Left colon (tissue), 2 donors: ENCODE measurements at regions not wholly inside any gene's neighbourhood (a gene's known extent, or its start where the extent isn't known, plus 50 kb on each side); places are given as distances from the start of the nearest gene placed in this dataset.

ENCODE experiments used
- ATAC-seq: fragments of 200-7000 bp; cut with Tn5 transposase; one replicate; pipeline ENCODE4 v1.9.1; 2020; ENCODE audit warnings: mild to moderate bottlenecking, moderate library complexity
- DNase-seq, 2 donors: peaks; one replicate each; pipeline ENCODE4 v3.0.0-alpha.2; 2020
- intact Hi-C, 2 donors: fragments of 100-400 bp; cut with DNase I in 1 of 2; cut with micrococcal nuclease in 1 of 2; formaldehyde crosslinking; loops; one replicate each; pipeline versions ENCODE4 v1.11.2 to v1.14.0; 2022; cut with DNase I, micrococcal nuclease
- donor health status: DM: no; HTN: no; CAD: no.
- donor health status: DM: yes; HTN: yes; CAD: no.

DNA sequence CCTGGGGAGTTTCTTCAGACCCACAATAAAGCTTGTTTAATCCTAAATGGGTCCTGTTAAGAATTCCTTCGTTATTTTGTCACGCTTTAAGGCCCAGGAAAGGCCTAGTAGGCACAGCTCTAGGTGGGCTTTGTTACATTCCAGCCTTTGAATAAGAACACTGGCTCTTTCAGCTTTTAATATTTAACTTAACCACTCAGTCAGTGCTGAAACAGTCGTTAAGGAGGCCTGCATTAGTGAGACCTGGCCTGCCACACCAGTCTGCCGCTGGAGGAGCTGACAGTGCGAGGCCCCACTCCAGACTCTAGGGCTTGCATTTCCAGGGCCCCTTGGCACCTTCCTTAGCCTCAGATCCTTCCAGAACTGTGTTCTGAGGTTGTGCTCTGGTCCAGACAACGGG is 351.4 kb downstream of the GLRX3 start:
- DNase-seq (no peak), ATAC-seq (no peak)
- intact Hi-C loops = no loop called here

DNA sequence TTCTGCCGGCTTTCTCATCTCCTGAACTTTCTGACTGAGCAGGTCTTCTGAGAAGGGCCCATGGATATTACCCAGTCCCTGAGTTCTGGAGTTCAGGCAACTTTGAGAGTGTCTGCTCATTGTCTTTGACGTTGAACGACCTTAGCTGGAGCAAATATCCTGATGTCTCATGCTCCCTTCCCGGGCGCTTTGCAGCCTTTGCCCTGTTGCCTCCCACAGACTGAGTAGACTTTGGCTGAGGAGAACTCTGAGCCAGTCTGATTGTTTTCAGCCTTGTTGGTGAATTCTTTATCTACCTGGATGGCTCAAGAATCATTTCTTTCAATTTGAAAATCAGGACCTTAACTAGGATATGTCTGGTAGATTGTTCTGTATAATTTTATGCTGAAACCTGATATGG is 353.7 kb downstream of the GLRX3 start:
- no peak for ATAC-seq
- intact Hi-C loops = no loop called here
- no peak for DNase-seq

DNA sequence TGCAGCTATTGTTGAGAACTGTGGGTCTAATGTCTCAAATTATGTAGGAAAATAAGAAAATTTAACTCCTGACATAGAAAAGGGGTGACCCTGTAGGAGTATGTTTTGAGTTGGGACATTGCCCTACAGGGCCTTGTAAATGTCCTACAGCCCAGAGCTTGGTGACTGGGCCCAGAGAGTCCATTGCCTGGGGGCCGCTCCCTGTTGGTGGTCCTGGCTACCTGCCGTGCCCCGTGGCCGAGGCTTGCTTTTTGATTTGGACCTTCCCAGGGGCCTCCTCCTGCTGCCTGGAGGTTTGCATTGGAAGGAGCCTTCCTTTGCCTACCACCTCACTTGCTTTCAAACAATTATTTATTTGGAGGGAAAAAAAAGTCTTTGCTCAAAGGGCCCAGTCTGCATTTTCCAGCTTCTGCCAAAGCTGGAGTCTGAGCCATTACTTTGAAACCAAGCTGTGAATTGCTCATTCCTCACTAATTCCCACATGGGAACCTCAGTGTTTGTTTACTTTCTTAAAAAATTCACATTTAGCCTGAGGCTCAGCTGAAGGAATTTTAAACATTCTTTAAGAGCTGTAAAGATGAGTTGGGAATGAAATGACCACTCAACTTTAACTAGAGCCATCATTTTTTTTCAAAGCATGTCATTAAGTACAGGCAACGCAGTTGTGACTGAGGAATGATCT is 355.0 kb downstream of the GLRX3 start:
- intact Hi-C loops = no loop called here

DNA sequence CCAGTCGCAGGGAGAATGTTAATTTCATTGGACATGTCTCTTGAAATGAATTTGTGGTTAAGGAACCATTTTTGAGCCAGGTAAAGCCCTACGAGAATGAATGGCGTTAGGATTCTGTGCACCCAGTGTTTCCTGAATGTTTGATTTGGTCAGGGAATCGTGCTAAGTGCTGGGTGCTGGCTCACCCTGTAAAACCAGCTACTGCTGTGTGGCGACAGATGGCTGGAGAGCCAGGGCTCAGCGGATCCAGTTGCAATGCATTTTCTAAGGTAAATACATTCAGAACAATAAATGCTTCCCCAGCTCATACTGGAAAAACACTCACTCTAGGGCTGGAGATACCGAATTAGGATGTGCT is 355.5 kb downstream of the GLRX3 start:
- DNase-seq (no peak), ATAC-seq (no peak)
- intact Hi-C loops = no loop called here

More for the DNA sequence above, 355.0 kb downstream of the GLRX3 start:
- no peak for ATAC-seq
- no peak for DNase-seq

DNA sequence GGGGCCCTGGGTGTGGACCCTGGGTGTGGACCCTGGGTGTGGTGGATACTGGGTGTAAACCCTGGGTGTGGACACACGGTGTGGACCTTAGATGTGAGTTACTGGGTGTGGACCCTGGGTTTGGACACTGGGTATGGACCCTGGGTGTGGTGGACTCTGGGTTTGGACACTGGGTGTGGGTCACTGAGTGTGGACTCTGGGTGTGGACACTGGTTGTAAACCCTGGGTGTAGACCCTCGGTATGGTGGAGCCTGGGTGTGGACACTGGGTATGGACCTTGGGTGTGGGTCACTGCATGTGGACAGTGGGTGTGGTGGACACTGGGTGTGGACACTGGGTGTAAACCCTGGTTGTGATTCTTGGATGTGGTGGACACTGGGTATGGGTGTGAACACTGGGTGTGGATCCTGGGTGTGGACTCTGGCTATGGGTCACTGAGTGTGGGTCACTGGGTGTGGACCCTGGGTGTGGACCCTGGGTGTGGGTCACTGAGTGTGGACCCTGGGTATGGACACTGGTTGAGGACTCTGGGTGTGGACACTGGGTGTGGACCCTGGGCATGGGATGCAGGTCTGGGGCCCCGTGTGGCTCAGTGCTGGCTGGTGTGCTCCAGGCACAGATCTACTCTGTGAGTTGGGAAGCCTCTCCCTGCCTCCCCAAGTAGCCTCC is 356.2 kb downstream of the GLRX3 start:
- ATAC-seq (no peak), DNase-seq (no peak)
- intact Hi-C loops = no loop called here

DNA sequence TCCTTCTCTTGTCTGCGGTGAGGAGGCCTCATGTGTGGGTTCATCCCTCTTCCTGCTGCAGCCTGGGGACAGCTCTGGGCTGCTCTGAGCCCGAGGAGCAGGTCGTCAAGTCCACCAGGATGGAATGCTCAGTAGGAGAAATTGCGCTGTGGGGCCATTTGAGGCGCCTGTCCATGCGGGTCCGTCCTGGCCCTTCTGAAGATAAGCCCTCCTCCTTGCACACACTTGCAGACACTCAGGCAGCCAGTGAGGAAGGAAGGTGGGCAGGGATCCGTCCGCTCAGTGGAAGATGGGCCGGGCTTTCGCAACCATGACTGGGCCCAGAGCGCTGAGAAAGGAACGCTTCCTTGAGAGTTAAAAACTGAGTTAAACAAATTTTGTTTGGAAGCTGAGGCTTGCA is 356.8 kb downstream of the GLRX3 start:
- ATAC-seq (no peak), DNase-seq (no peak)
- intact Hi-C loops = no loop called here

DNA sequence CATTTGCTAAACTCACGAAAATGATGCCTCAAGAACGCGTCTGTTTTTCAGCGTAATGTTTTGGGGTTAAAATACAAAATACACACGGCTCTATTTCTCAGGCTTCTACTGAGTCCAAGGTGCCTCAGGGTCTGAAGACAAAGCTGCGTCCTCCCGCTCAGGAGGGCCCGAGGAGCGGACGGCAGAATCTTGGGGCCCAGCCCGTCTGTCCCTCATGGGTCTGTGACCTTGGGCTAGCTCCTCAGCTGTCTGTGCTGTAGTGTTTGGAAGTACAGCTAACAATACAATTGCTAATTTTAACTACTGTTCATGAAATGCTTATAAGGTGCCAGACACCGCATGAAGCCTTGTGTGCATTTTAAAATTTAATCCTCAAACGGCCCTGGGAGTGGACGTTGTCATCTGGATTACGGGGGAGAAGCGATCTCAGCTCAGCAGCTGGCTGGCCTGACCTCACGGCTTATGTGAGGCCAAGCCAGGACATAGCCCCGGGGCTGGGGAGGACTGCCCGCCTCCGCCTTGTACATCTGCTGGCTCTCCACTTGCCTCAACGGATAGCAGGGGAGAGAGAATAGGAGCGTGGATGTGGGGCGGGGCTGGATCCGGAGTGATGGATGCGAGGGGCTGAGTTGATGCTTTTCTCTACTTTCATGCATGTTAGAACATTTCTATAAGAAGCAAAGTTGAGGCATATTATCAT is 357.4 kb downstream of the GLRX3 start:
- no peak for DNase-seq
- ATAC-seq = no peak
- intact Hi-C loops = no loop called here

DNA sequence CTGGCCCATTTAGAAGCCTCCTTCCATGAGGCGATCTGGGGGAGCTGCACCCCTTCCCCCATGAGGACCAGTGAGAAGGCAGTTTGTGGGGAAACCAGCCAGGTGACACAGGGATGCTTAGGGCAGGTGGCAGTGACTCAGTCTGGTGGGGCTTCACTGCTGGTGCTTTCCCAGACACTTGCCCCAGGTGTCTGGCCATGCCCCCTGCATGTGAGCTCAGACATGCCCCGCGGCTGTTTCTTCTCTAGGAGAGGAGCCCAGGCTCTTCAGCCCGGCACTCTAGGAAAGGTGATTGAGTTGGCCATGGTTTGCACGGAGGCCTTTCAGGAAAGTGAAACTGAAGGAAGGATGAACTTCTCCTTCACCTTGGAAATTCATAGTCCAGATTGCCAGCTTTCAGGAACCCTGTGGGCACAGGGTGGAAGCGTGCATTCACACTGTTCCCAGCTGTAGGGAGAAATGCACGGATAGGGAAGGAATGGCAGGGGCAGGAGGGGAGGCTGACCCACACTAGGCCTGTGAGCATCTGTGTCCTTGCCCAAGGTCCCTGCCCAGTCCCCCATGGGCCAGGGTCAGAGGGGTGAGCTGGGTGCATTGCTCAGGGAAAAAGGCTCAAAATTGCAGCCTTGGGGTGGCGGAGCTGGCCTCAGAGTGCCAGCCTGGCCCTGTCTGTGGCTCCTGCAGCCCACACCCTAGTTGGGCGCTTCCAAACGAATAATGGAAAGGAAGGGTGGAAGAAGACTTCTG is 359.1 kb downstream of the GLRX3 start:
- DNase-seq (no peak), ATAC-seq (no peak)
- intact Hi-C loops = no loop called here

DNA sequence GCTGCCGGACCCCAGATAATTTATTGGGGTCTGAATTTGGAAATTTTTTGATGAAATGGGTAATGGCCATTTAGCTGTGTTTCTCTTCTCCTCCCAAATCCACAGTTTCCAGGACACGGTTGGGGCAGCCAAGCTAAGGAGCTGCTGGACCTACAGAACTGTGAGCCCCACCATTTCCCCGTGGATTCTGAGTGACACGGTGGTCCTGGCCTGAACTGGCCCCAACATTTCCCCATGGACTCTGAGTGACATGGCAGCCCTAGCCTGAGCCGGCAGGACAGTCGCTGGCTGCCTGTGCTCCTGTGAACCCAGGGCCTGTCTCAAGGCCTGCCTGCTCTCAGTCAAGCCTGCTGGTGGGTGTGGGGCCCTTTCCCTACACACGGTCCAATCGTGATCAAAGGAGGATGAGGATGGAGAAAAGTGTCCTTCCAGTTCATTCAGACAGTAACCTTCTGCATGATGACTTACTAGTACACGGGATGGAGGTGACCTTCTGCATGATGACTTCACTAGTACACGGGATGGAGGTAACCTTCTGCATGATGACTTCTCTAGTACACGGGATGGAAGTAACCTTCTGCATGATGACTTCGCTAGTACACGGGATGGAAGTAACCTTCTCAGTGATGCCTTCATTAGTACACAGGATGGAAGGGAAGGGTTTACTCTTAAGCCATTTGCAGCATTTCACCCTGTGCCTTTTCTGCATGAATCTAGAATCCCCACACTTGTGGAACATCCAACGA is 359.9 kb downstream of the GLRX3 start:
- ATAC-seq = no peak
- DNase-seq = no peak
- intact Hi-C loops = no loop called here

DNA sequence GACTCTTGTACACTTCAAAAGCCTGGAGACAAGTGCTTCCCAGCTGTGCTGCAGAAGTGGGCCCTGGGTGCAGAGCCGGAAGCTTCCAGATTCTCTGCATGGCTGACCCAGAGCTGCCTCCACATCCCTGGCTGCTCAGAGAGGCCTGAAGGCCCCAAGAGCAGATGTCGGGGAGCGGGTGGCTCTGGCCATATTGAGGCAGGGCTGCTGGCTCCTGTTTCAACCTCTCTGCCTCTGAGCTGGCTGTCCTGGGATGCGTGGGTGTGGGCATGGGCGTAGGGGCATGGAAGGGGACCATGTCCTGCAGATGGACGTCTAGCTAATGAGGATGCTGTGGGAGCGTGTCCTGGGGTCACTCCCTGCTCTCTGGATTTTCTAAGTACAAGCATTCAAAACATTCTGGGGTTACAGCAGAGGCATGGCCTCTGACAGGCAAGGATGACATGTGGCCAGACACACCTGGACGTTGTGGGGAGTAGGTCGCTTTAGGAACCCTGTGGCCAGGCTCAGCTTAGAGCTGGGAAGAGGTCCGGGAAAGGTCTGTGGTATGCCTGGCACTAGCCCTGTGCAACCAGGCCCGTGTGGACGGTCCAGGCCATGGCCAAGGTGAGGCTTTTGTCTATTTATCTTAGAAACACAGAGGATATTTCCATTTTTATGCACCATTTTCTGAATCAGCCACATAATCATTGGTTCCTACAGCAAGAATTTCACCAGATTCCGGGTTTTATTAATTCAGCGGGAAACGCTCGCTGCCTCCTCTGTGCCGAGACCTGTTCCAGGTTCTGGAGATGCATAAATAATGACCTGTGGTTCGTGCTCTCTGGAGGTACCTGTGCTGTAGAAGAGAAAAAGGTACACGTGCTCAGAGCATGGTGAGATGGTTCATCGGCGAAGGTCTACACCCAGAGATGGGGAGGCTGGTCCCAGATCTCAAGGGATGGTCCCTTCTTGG is 361.1 kb downstream of the GLRX3 start:
- DNase-seq (no peak), ATAC-seq (no peak)
- intact Hi-C loops = no loop called here

DNA sequence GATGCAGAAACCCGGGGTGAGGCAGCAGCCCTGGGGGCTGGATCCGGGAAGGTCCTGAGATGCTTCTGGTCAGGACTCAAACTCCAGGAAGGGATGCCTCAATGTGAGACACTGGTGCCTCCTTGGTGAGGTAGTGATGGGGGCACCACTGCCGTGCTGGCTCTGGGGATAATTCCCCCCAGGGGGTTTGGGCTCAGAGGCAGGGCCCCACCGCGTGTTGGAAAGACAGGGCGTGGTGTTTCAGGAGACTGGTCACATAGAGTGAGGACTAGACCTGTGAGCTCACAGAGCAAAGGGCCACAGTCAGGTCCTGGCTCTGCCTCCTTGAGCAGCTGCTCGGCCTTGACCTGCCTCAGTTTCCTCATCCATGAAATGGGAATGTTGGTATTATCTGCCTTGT is 361.9 kb downstream of the GLRX3 start:
- intact Hi-C loops = no loop called here
- no peak for ATAC-seq

DNA sequence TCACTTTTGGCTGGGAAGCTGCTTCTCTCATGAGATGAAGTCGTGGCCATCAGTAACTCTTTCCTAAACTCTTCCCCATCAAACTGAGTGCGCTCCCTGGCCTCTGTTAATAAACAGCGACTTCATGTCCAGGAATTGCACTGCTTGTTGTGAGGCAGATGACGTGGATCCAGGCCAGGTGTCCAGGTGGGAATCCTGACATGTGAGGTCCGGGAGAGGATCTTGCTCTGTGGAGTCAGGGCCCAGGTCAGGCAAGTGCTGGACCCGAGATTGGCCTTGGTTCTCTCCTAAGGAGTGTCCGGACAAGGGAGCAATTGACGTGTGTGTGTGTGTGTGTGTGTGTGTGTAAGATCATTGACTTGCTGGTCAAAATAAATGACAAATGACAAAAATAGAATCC is 362.7 kb downstream of the GLRX3 start:
- DNase-seq (no peak), ATAC-seq (no peak)
- intact Hi-C loops = no loop called here

More for the DNA sequence above, 361.9 kb downstream of the GLRX3 start:
- DNase-seq = no peak

DNA sequence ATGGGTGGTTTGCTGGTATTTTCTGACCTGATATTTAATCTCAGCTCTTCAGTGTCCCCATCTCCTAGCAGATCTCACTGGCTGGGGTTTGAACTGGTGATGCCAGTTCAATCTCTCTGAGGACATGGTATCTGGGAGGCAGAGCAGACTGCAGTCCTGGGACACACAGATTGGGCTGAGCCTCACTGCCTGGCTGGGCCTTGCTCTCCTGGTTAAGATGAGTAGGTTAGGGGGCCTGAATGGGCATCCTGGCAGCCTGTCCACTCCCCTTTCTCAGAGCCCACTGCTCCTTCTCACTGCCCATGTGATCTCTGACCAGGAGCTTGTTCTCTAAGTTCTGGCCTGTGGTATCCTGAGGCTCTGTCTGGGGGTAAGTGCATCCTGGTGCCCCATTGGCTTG is 363.4 kb downstream of the GLRX3 start:
- DNase-seq (no peak), ATAC-seq (no peak)
- intact Hi-C loops = no loop called here

DNA sequence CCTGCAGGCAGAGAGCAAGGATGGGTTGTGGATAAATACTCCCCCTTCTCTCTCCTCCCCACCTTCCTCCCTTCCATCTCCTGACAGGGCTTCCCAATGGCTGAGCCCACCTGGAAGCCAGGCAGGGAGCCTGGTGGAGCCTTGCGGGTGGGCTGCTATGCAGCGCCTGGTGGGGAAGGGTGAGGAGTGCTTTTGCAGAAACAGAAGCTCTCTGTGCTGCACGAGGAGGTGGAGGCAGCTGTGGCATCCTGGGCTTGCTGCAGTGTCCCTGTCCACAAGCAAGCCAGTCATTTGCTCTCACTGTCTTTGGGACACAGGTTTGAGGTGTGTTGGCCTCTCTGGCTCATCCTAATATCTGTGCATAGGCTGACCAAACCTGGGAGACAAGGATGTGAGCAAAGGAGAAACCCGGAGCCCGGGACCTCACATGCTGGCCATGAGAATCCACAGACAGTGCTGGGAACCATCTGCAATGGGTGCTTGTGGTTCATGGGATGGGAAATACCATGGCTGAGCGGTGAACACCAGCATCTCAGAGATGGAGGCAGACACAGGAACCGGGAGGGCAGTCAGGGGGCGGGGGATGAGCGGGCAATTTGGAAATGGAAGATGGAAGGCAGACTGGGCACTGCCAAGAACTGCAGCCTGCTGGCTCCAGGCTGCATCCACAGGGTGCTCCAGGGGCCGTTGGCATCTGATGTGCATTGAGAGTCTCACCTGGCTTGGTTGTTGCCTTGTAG is 364.2 kb downstream of the GLRX3 start:
- intact Hi-C loops = no loop called here
- DNase-seq = no peak
- ATAC-seq = no peak

DNA sequence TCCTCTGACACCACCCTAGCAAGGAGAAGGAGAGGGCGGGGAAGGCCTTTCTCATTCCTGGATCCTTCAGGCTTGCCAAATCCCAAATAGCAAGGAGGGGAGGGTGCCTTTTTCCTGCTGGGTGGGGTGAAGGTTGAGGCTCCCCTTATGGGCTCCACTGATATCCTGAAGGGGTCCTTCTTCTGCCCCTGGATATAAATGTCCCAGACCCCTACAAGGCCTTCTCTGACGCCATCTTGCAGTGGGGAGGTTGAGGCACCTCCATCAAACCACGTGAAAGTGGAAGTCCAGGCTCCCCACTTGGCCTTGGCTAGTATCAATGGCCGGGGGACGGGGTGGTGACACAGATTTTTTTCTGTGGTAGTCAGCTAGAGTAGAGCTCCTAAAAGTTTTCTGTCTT is 371.3 kb downstream of the GLRX3 start:
- intact Hi-C loops = no loop called here
- DNase-seq = no peak
- no peak for ATAC-seq

DNA sequence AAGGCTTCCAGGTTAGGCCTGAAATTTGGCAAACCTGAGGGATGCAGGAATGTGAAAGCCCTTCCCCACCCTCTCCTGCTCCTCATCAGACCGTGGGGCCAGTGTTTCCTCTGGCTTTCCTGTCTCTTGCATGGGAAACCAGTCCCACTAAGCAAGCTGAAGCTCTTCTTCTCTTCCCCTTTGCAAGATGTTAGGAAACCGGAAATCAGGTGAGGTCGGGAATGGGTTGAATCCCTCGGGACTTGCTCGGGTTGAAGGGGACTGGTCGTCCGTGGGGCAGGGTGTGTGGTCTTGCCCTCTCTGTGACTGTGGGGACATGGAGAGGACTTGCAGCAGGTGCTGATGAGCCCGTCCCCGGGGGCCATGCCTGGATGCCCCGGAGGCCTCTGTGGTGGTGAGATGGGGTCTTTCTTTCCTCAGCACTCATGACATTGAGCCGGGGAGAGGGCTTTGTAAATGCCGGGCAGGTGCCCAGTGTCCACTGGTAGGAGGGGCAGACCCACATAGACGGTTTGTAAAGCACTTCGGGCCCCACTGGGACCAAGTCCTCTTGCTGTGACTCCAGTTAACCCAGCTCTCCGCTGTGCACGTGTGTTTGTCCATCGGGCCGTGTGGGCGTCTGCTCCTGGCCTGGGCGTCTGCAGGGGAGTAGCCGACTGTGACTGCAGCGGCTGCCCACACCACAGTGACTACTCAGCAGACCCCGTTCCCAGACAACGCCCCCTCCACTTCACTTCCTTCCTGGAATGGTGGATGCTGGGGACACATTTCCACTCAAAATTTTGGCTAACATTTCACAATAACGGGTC is 373.9 kb downstream of the GLRX3 start:
- DNase-seq (no peak), ATAC-seq (no peak)
- intact Hi-C loops = no loop called here

DNA sequence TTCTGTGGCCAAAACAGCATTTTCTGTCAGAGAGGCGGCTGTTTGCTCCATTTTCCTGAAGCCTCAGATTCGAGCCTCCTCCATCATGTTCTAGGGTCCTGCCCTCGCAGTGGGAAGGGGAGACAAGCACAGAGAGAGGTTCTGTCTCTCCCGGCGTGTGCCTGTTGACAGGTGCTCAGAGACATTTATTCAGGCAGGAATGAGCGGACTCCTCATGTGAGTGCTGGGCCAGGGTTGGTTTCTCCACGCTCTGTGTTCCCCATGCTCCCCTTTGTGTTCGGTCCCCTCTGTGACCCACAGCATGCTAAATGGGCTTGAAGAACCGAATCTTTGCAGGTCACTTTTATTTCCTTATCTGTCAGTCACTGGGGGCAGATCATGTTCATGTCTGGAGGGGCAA is 374.6 kb downstream of the GLRX3 start:
- no peak for ATAC-seq
- intact Hi-C loops = no loop called here

More for the DNA sequence above, 374.6 kb downstream of the GLRX3 start:
- no peak for DNase-seq
